SK-N-SH (cell line): ENCODE measurements at regions not wholly inside any gene's neighbourhood (a gene's known extent, or its start where the extent isn't known, plus 50 kb on each side); places are given as distances from the start of the nearest gene placed in this dataset.

Experiments used
- CTCF ChIA-PET: fragments of 300-600, 350-600 bp; formaldehyde crosslinking; extraction: SDS; loops from one replicate; lab custom pipeline; 2021; lab: Yijun Ruan, JAX
- POLR2A ChIA-PET: fragments of 350-600 bp; sonication (Branson Sonifier 250); formaldehyde crosslinking; extraction: SDS; loops from one replicate; lab custom pipeline; 2020; ENCODE audit warnings: antibody characterized with exemption, inconsistent platforms; lab: Yijun Ruan, JAX
- DNase-seq: peaks from one replicate; pipeline ENCODE4 v3.0.0; 2012
- H2AFZ ChIP-seq: fragments of 200-600 bp; sonication (generic); 2 replicates; pipeline ENCODE4 v1.8.1; 2016; ENCODE audit warnings: antibody characterized with exemption, mild to moderate bottlenecking, low read depth
- H3F3A ChIP-seq: fragments of 200-600 bp; sonication (generic); replicated peaks from 2 replicates; pipeline ENCODE3; 2016; ENCODE audit warnings: antibody characterized with exemption, mild to moderate bottlenecking; ENCODE audit not compliant: insufficient read depth
- H3K27ac ChIP-seq, 2 experiments: fragments of 200-500 bp in 1 of 2; fragments of 200-600 bp in 1 of 2; sonication (Bioruptor generic) in 1 of 2; sonication (generic), shearing (Covaris generic) in 1 of 2; 2 replicates each; pipeline versions ENCODE4 v1.5.1 to v1.6.1; 2014 to 2016; ENCODE audit warnings: low read depth in 2 of 2, inconsistent platforms in 1 of 2, low read length in 1 of 2, mild to moderate bottlenecking in 1 of 2, mixed read lengths in 1 of 2
- H3K27me3 ChIP-seq: fragments of 200-600 bp; sonication (generic), shearing (Covaris generic); 2 replicates; pipeline ENCODE4 v1.6.1; 2016; ENCODE audit warnings: mixed run types; ENCODE audit not compliant: insufficient read depth
- H3K36me3 ChIP-seq, 2 experiments: fragments of 200-500 bp in 1 of 2; fragments of 200-600 bp in 1 of 2; sonication (Bioruptor generic) in 1 of 2; sonication (generic) in 1 of 2; replicated peaks in 1 of 2; 2 replicates each; pipeline versions ENCODE3 to v1.5.1; 2014 to 2016; ENCODE audit warnings: low read length in 1 of 2, mild to moderate bottlenecking in 1 of 2; ENCODE audit not compliant: insufficient read depth in 2 of 2, control insufficient read depth in 1 of 2
- H3K4me1 ChIP-seq, 2 experiments: fragments of 200-500 bp in 1 of 2; fragments of 200-600 bp in 1 of 2; sonication (Bioruptor generic) in 1 of 2; sonication (generic), shearing (Covaris generic) in 1 of 2; 2 replicates each; pipeline versions ENCODE4 v1.5.1 to v1.6.1; 2014 to 2016; ENCODE audit warnings: low read depth in 1 of 2, low read length in 1 of 2, mixed run types in 1 of 2; ENCODE audit not compliant: insufficient read depth in 2 of 2, control insufficient read depth in 1 of 2
- H3K4me2 ChIP-seq: fragments of 200-600 bp; sonication (generic), shearing (Covaris generic); 2 replicates; pipeline ENCODE4 v1.6.1; 2017; ENCODE audit warnings: mixed run types
- H3K4me3 ChIP-seq, 2 experiments: fragments of 200-500 bp in 1 of 2; fragments of 200-600 bp in 1 of 2; sonication (Bioruptor generic) in 1 of 2; sonication (generic), shearing (Covaris generic) in 1 of 2; 2 replicates each; pipeline versions ENCODE4 v1.5.1 to v1.8.1; 2014 to 2016; ENCODE audit warnings: low read depth in 2 of 2, inconsistent platforms in 1 of 2, low read length in 1 of 2, mild to moderate bottlenecking in 1 of 2, mixed read lengths in 1 of 2, moderate library complexity in 1 of 2
- H3K79me2 ChIP-seq: fragments of 200-600 bp; sonication (generic); 2 replicates; pipeline ENCODE4 v1.8.1; 2017; ENCODE audit warnings: mild to moderate bottlenecking; ENCODE audit not compliant: insufficient read depth
- H3K9ac ChIP-seq: fragments of 200-600 bp; sonication (generic); 2 replicates; pipeline ENCODE4 v1.6.1; 2017; ENCODE audit warnings: mixed run types
- H3K9me2 ChIP-seq: fragments of 200-600 bp; sonication (generic); 2 replicates; pipeline ENCODE4 v1.6.1; 2017; ENCODE audit warnings: mixed run types
- H3K9me3 ChIP-seq: fragments of 200-600 bp; sonication (generic); 2 replicates; pipeline ENCODE4 v1.6.1; 2017; ENCODE audit warnings: mixed run types, mild to moderate bottlenecking, moderate library complexity
- H4K20me1 ChIP-seq: fragments of 200-600 bp; sonication (generic); 2 replicates; pipeline ENCODE4 v1.6.1; 2017; ENCODE audit warnings: mild to moderate bottlenecking, mixed run types; ENCODE audit not compliant: insufficient read depth
- CTCF ChIP-seq: fragments of 200-600 bp; sonication (generic); IDR thresholded peaks from 2 replicates; pipeline ENCODE4 v1.6.1; 2017; ENCODE audit warnings: antibody characterized with exemption, mild to moderate bottlenecking, moderate library complexity
- EP300 ChIP-seq, 2 experiments: IDR thresholded peaks; 2 replicates each; pipeline versions ENCODE4 v1.4.0 to v1.6.1; 2012; ENCODE audit warnings: borderline replicate concordance in 1 of 2, low read depth in 1 of 2, low read length in 1 of 2
- FOXM1 ChIP-seq: IDR thresholded peaks from 2 replicates; pipeline ENCODE4 v1.4.0; 2012; ENCODE audit warnings: low read depth, mild to moderate bottlenecking
- IRF3 ChIP-seq: fragments of 150-350 bp; IDR thresholded peaks from 2 replicates; pipeline ENCODE4 v1.6.1; 2016; ENCODE audit warnings: mild to moderate bottlenecking, low read depth, low read length
- MXI1 ChIP-seq: IDR thresholded peaks from 2 replicates; pipeline ENCODE4 v1.6.1; 2012; ENCODE audit warnings: mild to moderate bottlenecking, low read depth, low read length, improper control_type of control experiment
- NRF1 ChIP-seq: IDR thresholded peaks from 2 replicates; pipeline ENCODE4 v1.6.1; 2012; ENCODE audit warnings: low read depth, mild to moderate bottlenecking, low read length
- POLR2AphosphoS5 ChIP-seq: IDR thresholded peaks from 2 replicates; pipeline ENCODE4 v1.6.1; 2012; ENCODE audit warnings: low read depth, low read length
- REST ChIP-seq: IDR thresholded peaks from 2 replicates; pipeline ENCODE4 v1.6.1; 2012; ENCODE audit warnings: mild to moderate bottlenecking, low read depth, low read length, moderate library complexity
- RFX5 ChIP-seq: IDR thresholded peaks from 2 replicates; pipeline ENCODE4 v1.6.1; 2012; ENCODE audit warnings: mild to moderate bottlenecking, improper control_type of control experiment, low read length
- TEAD4 ChIP-seq: IDR thresholded peaks from 2 replicates; pipeline ENCODE4 v1.4.0; 2012; ENCODE audit warnings: mild to moderate bottlenecking, borderline replicate concordance; ENCODE audit not compliant: insufficient read depth
- USF1 ChIP-seq: IDR thresholded peaks from 2 replicates; pipeline ENCODE4 v1.4.0; 2012; ENCODE audit warnings: low read depth, borderline replicate concordance
- WGBS: methylation state at CpG from one replicate; pipeline ENCODE4 v1.1.6; 2017; ENCODE audit warnings: low lambda C conversion rate; 5-methylcytosine and 5-hydroxymethylcytosine counted together

- TF ChIP-seq CTCF: no peak
- no peak for TF ChIP-seq RFX5
- no peak for TF ChIP-seq REST
- TF ChIP-seq NRF1: no peak
- TF ChIP-seq MXI1: no peak
- no peak for TF ChIP-seq USF1
- no peak for TF ChIP-seq POLR2AphosphoS5
- no peak for TF ChIP-seq TEAD4
- no peak for TF ChIP-seq FOXM1
- no peak for TF ChIP-seq IRF3
- no peak for TF ChIP-seq EP300 (IDR thresholded peaks at IDR 0.05; ENCODE audit: borderline replicate concordance in 1 of 2, low read depth in 1 of 2, low read length in 1 of 2)
- H4K20me1 ChIP-seq: no peaks in the 10 kb centered on the region
- peaks cover 0 to 9% of the 10 kb centered on the region in 2 experiments; a peak in 1 of 4 replicates for H3K4me1 ChIP-seq
- H3K9ac ChIP-seq: no peak overlapping the region
- DNase-seq: no peak
- no peak overlapping the region; the same call in 1 of the 2 replicates for H2AFZ ChIP-seq
- no peaks in the 10 kb centered on the region for H3K36me3 ChIP-seq
- H3K79me2 ChIP-seq: no peaks in the 10 kb centered on the region
- H3K4me3 ChIP-seq: no peak overlapping the region
- 31% methylated on average over 4 of the region's 4 CpGs for WGBS
- no peaks in the 10 kb centered on the region for H3K9me3 ChIP-seq
- peaks cover 6% of the 10 kb centered on the region for H3F3A ChIP-seq
- H3K4me2 ChIP-seq: no peak overlapping the region
- no peaks in the 10 kb centered on the region for H3K9me2 ChIP-seq
- CTCF ChIA-PET: no interaction called here
- POLR2A ChIA-PET: no interaction called here
- no peaks in the 10 kb centered on the region for H3K27me3 ChIP-seq
- H3K27ac ChIP-seq: no peak overlapping the region
Observed at GRCh38 chr7:34245246-34245645, 339.9 kb downstream of the BMPER start.
